HEK293 (cell line): ENCODE measurements at regions not wholly inside any gene's neighbourhood (a gene's known extent, or its start where the extent isn't known, plus 50 kb on each side); places are given as distances from the start of the nearest gene placed in this dataset.
A peak's percentile ranks its signal among the peaks of the same experiment; 100 is the strongest.

Experiments
- CTCF ChIA-PET: fragments of 350-600 bp; formaldehyde crosslinking; extraction: SDS; loops from one replicate; lab custom pipeline; 2021; ENCODE audit warnings: antibody characterized with exemption; lab: Yijun Ruan, JAX
- POLR2A ChIA-PET: fragments of 300-600 bp; formaldehyde crosslinking; extraction: SDS; loops from one replicate; lab custom pipeline; 2020; ENCODE audit warnings: antibody characterized with exemption, inconsistent platforms; lab: Yijun Ruan, JAX
- H3K27ac ChIP-seq: fragments of 200-500 bp; sonication (Bioruptor generic); 2 replicates; pipeline ENCODE4 v1.5.1; 2014; ENCODE audit warnings: low read depth, low read length, control low read depth, inconsistent platforms; ENCODE audit errors: extremely low read depth
- H3K36me3 ChIP-seq, 2 experiments: fragments of 200-500 bp in 1 of 2; sonication (Bioruptor generic) in 1 of 2; 1 replicate in 1 of 2; 2 replicates in 1 of 2; pipeline ENCODE4 v1.5.1; 2014 to 2017; ENCODE audit warnings: inconsistent platforms in 2 of 2, low read length in 2 of 2; ENCODE audit not compliant: control insufficient read depth in 2 of 2, insufficient read depth in 1 of 2
- H3K4me1 ChIP-seq: fragments of 200-500 bp; sonication (Bioruptor generic); 2 replicates; pipeline ENCODE4 v1.5.1; 2014; ENCODE audit warnings: mild to moderate bottlenecking, low read length, inconsistent platforms; ENCODE audit not compliant: control insufficient read depth, insufficient read depth
- H3K4me3 ChIP-seq: 2 replicates; pipeline ENCODE4 v1.5.1; 2011; ENCODE audit warnings: low read depth, mild to moderate bottlenecking, control low read depth, low read length, moderate library complexity
- H3K9me3 ChIP-seq: fragments of 200-500 bp; sonication (Bioruptor generic); 2 replicates; pipeline ENCODE4 v1.5.1; 2014; ENCODE audit warnings: low read depth, low read length, inconsistent platforms; ENCODE audit not compliant: control insufficient read depth, insufficient read depth
- EGR2 ChIP-seq: fragments of 450-650 bp; formaldehyde crosslinking; IDR thresholded peaks from 2 replicates; pipeline ENCODE4 v1.5.1; 2016; ENCODE audit warnings: low read depth, missing biosample characterization, missing genetic modification characterization
- GLI4 ChIP-seq: fragments of 450-650 bp; formaldehyde crosslinking; IDR thresholded peaks from 2 replicates; pipeline ENCODE4 v1.5.1; 2016; ENCODE audit warnings: missing biosample characterization, missing genetic modification characterization
- GLIS2 ChIP-seq: fragments of 450-650 bp; formaldehyde crosslinking; IDR thresholded peaks from 2 replicates; pipeline ENCODE4 v1.5.1; 2016; ENCODE audit warnings: missing biosample characterization, missing genetic modification characterization
- KLF7 ChIP-seq: fragments of 450-650 bp; formaldehyde crosslinking; IDR thresholded peaks from 2 replicates; pipeline ENCODE4 v1.5.1; 2016; ENCODE audit warnings: missing biosample characterization, missing genetic modification characterization, borderline replicate concordance
- KLF8 ChIP-seq: fragments of 450-650 bp; formaldehyde crosslinking; IDR thresholded peaks from 2 replicates; pipeline ENCODE4 v1.5.1; 2016; ENCODE audit warnings: missing biosample characterization, missing genetic modification characterization
- PRDM10 ChIP-seq: fragments of 450-650 bp; formaldehyde crosslinking; IDR thresholded peaks from 2 replicates; pipeline ENCODE4 v1.5.1; 2016; ENCODE audit warnings: missing biosample characterization, missing genetic modification characterization
- SP2 ChIP-seq: fragments of 450-650 bp; formaldehyde crosslinking; IDR thresholded peaks from 2 replicates; pipeline ENCODE4 v1.5.1; 2016; ENCODE audit warnings: missing biosample characterization, missing genetic modification characterization
- SP3 ChIP-seq: fragments of 450-650 bp; formaldehyde crosslinking; IDR thresholded peaks from 2 replicates; pipeline ENCODE4 v1.5.1; 2016; ENCODE audit warnings: missing biosample characterization, missing genetic modification characterization
- TCF7L2 ChIP-seq: IDR thresholded peaks from 2 replicates; pipeline ENCODE4 v1.6.1; 2011; ENCODE audit warnings: low read depth, mild to moderate bottlenecking, inconsistent platforms, low read length, moderate library complexity, borderline replicate concordance
- YY1 ChIP-seq: fragments of 450-650 bp; formaldehyde crosslinking; IDR thresholded peaks from 2 replicates; pipeline ENCODE4 v1.5.1; 2018; ENCODE audit warnings: missing biosample characterization, missing genetic modification characterization
- ZBTB20 ChIP-seq: fragments of 450-650 bp; formaldehyde crosslinking; IDR thresholded peaks from 2 replicates; pipeline ENCODE4 v1.5.1; 2016; ENCODE audit warnings: missing biosample characterization, missing genetic modification characterization
- ZFHX2 ChIP-seq: fragments of 450-650 bp; formaldehyde crosslinking; conservative IDR thresholded peaks from 2 replicates; pipeline ENCODE4 v1.5.1; 2016; ENCODE audit warnings: missing biosample characterization, missing genetic modification characterization
- ZNF146 ChIP-seq: fragments of 450-650 bp; formaldehyde crosslinking; IDR thresholded peaks from 2 replicates; pipeline ENCODE4 v1.5.1; 2016; ENCODE audit warnings: missing biosample characterization, missing genetic modification characterization
- ZNF324 ChIP-seq: fragments of 450-650 bp; formaldehyde crosslinking; IDR thresholded peaks from 2 replicates; pipeline ENCODE4 v1.5.1; 2016; ENCODE audit warnings: missing biosample characterization, missing genetic modification characterization
- ZNF341 ChIP-seq: fragments of 450-650 bp; formaldehyde crosslinking; IDR thresholded peaks from 2 replicates; pipeline ENCODE4; 2016; ENCODE audit warnings: low read depth, missing biosample characterization, missing genetic modification characterization
- ZNF394 ChIP-seq: fragments of 450-650 bp; formaldehyde crosslinking; IDR thresholded peaks from 2 replicates; pipeline ENCODE4 v1.5.1; 2016; ENCODE audit warnings: missing biosample characterization, missing genetic modification characterization, mild to moderate bottlenecking, moderate library complexity, borderline replicate concordance
- ZNF398 ChIP-seq: fragments of 450-650 bp; formaldehyde crosslinking; IDR thresholded peaks from 2 replicates; pipeline ENCODE4 v1.5.1; 2017; ENCODE audit warnings: missing biosample characterization, missing genetic modification characterization
- ZNF544 ChIP-seq: fragments of 450-650 bp; formaldehyde crosslinking; IDR thresholded peaks from 2 replicates; pipeline ENCODE4 v1.5.0; 2017; ENCODE audit warnings: missing biosample characterization, missing genetic modification characterization
- ZNF660 ChIP-seq: fragments of 450-650 bp; IDR thresholded peaks from 2 replicates; pipeline ENCODE4 v1.5.1; 2018; ENCODE audit warnings: missing biosample characterization, mild to moderate bottlenecking, missing genetic modification characterization
- ZNF747 ChIP-seq: fragments of 450-650 bp; formaldehyde crosslinking; IDR thresholded peaks from 2 replicates; pipeline ENCODE4 v1.5.1; 2016; ENCODE audit warnings: missing biosample characterization, missing genetic modification characterization
- TF ChIP-seq, protein P1 (sequence below): fragments of 450-650 bp; formaldehyde crosslinking; optimal IDR thresholded peaks from 2 replicates; pipeline ENCODE3; 2016; ENCODE audit warnings: missing biosample characterization, mild to moderate bottlenecking, missing genetic modification characterization
- TF ChIP-seq, protein P2 (sequence below): fragments of 450-650 bp; formaldehyde crosslinking; IDR thresholded peaks from 2 replicates; pipeline ENCODE4 v1.5.1; 2016; ENCODE audit warnings: missing biosample characterization, missing genetic modification characterization

- Histone ChIP-seq H3K4me1 (peaks cover 13% of the 10 kb centered on the region), H3K4me3 (peak overlapping the region; percentile 26), H3K27ac (peak overlapping the region; percentile 80; the same call in 1 of the 2 replicates), H3K9me3 (no peaks in the 10 kb centered on the region), H3K36me3 (no peaks in the 10 kb centered on the region)
- CTCF ChIA-PET = interaction anchor here (0.6 to 1.1 kb wide), 3 partner anchors 13 to 446 kb away, joined by 3 read pairs; no protein-coding TSS in a partner anchor
- POLR2A ChIA-PET = interaction anchor here (0.7 to 1.8 kb wide), 2 partner anchors 58 to 102 kb away, joined by 3 to 9 read pairs; partner anchors contain the start of gene ZNF438
- TF ChIP-seq GLIS2 (tag by site-specific recombination) (peak; percentile 68), TCF7L2 (no peak), ZNF146 (no peak), EGR2 (tag by site-specific recombination) (peak; percentile 58), SP3 (tag by site-specific recombination) (peak; percentile 50; the same call in 1 of the 2 replicates), KLF8 (tag by site-specific recombination) (0 out of 2 replicates have a peak, but pooled peaks have one; percentile 11), ZFHX2 (tag by site-specific recombination) (peak; percentile 71), ZNF660 (tag by site-specific recombination) (0 out of 2 replicates have a peak, but pooled peaks have one; percentile 22), SP2 (tag by site-specific recombination) (peak; percentile 42), ZNF747 (no peak), KLF7 (no peak), ZNF544 (no peak), ZNF394 (tag by site-specific recombination) (peak; percentile 84; the same call in 1 of the 2 replicates), ZNF398 (tag by site-specific recombination) (peak; percentile 67; the same call in 1 of the 2 replicates), GLI4 (tag by site-specific recombination) (no peak), ZNF341 (tag by site-specific recombination) (peak; percentile 57)
- TF ChIP-seq, protein P1, sequence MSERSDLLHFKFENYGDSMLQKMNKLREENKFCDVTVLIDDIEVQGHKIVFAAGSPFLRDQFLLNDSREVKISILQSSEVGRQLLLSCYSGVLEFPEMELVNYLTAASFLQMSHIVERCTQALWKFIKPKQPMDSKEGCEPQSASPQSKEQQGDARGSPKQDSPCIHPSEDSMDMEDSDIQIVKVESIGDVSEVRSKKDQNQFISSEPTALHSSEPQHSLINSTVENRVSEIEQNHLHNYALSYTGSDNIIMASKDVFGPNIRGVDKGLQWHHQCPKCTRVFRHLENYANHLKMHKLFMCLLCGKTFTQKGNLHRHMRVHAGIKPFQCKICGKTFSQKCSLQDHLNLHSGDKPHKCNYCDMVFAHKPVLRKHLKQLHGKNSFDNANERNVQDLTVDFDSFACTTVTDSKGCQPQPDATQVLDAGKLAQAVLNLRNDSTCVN (tag by site-specific recombination) = peak; percentile 7
- TF ChIP-seq, protein P2, sequence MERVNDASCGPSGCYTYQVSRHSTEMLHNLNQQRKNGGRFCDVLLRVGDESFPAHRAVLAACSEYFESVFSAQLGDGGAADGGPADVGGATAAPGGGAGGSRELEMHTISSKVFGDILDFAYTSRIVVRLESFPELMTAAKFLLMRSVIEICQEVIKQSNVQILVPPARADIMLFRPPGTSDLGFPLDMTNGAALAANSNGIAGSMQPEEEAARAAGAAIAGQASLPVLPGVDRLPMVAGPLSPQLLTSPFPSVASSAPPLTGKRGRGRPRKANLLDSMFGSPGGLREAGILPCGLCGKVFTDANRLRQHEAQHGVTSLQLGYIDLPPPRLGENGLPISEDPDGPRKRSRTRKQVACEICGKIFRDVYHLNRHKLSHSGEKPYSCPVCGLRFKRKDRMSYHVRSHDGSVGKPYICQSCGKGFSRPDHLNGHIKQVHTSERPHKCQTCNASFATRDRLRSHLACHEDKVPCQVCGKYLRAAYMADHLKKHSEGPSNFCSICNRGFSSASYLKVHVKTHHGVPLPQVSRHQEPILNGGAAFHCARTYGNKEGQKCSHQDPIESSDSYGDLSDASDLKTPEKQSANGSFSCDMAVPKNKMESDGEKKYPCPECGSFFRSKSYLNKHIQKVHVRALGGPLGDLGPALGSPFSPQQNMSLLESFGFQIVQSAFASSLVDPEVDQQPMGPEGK = 0 out of 2 replicates have a peak, but pooled peaks have one; percentile 50
Measured at GRCh38 chr10:31133792-31134310, 102.2 kb upstream of the ZNF438 start.

DNA sequence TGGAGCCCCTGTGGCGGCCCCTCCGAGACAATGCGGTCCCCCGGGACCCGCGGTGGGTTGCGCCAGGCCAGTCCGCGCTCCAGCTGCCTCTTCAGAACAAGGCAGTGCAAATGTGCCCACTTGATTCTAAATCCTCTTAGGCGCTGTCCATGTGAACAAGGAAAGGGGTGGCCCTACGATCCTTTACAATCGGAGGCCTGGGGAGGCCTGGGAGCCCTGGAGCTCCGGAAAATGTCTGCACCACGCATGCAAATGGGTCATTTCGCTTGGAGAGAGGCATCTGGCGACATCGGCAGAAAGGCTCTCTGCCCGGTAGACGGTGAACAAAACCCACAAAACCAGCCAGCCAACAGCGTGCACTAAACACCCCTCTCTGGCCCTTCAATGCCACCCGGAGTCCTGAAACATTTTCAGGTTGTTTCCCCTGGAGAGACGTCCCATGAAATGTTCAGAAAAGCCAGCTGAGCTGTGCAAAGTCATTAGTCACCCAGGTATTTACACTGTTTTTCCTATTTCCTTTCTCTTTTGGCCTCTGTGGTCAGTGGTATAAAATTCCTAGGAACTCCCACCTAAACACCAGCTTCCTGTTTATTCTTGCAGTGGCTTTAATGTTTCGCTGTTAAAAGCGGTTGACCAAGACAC is 102.8 kb upstream of the ZNF438 start:
- Histone ChIP-seq H3K9me3 (no peaks in the 10 kb centered on the region), H3K27ac (peak overlapping the region; percentile 80), H3K4me1 (peaks cover 13% of the 10 kb centered on the region), H3K4me3 (peak overlapping the region; percentile 16), H3K36me3 (no peaks in the 10 kb centered on the region)
- ChIA-PET POLR2A (interaction anchor here (1.8 kb wide), 1 partner anchor 102 kb away, joined by 9 read pairs; the partner anchor contains the start of gene ZNF438), CTCF (interaction anchor here (0.6 to 1.1 kb wide), 2 partner anchors 12 to 46 kb away, joined by 3 read pairs; no protein-coding TSS in a partner anchor)
- TF ChIP-seq ZNF324 (no peak), PRDM10 (tag by site-specific recombination) (peak; percentile 91), ZBTB20 (tag by site-specific recombination) (peak; percentile 33; the same call in 1 of the 2 replicates), YY1 (tag by site-specific recombination) (0 out of 2 replicates have a peak, but pooled peaks have one; percentile 22)
